HEK293 (cell line): ENCODE measurements at regions not wholly inside any gene's neighbourhood (a gene's known extent, or its start where the extent isn't known, plus 50 kb on each side); places are given as distances from the start of the nearest gene placed in this dataset.

Experiments used
- KLF16 ChIP-seq: fragments of 450-650 bp; formaldehyde crosslinking; IDR thresholded peaks from 2 replicates; pipeline ENCODE4 v1.5.1; 2017; ENCODE audit warnings: missing biosample characterization, missing genetic modification characterization
- PATZ1 ChIP-seq: fragments of 450-650 bp; formaldehyde crosslinking; IDR thresholded peaks from 2 replicates; pipeline ENCODE4 v1.5.1; 2016; ENCODE audit warnings: missing biosample characterization, missing genetic modification characterization
- REST ChIP-seq: fragments of 450-650 bp; formaldehyde crosslinking; IDR thresholded peaks from 2 replicates; pipeline ENCODE4 v1.5.1; 2016; ENCODE audit warnings: missing biosample characterization, missing genetic modification characterization
- YY1 ChIP-seq: fragments of 450-650 bp; formaldehyde crosslinking; IDR thresholded peaks from 2 replicates; pipeline ENCODE4 v1.5.1; 2018; ENCODE audit warnings: missing biosample characterization, missing genetic modification characterization
- ZBTB20 ChIP-seq: fragments of 450-650 bp; formaldehyde crosslinking; IDR thresholded peaks from 2 replicates; pipeline ENCODE4 v1.5.1; 2016; ENCODE audit warnings: missing biosample characterization, missing genetic modification characterization
- ZBTB21 ChIP-seq: fragments of 450-650 bp; formaldehyde crosslinking; IDR thresholded peaks from 2 replicates; pipeline ENCODE4 v1.5.1; 2017; ENCODE audit warnings: missing biosample characterization, missing genetic modification characterization
- ZBTB8A ChIP-seq: fragments of 450-650 bp; formaldehyde crosslinking; IDR thresholded peaks from 2 replicates; pipeline ENCODE4 v1.5.1; 2016; ENCODE audit warnings: missing biosample characterization, missing genetic modification characterization
- ZNF121 ChIP-seq: fragments of 450-650 bp; formaldehyde crosslinking; IDR thresholded peaks from 2 replicates; pipeline ENCODE4 v1.5.1; 2016; ENCODE audit warnings: missing biosample characterization, missing genetic modification characterization
- ZNF140 ChIP-seq: fragments of 450-650 bp; formaldehyde crosslinking; IDR thresholded peaks from 2 replicates; pipeline ENCODE4 v1.5.1; 2016; ENCODE audit warnings: missing biosample characterization, missing genetic modification characterization
- ZNF202 ChIP-seq: fragments of 450-650 bp; formaldehyde crosslinking; IDR thresholded peaks from 2 replicates; pipeline ENCODE4 v1.5.1; 2016; ENCODE audit warnings: missing biosample characterization, missing genetic modification characterization, borderline replicate concordance
- ZNF24 ChIP-seq: fragments of 450-650 bp; formaldehyde crosslinking; IDR thresholded peaks from 2 replicates; pipeline ENCODE4 v1.5.1; 2016; ENCODE audit warnings: missing biosample characterization, missing genetic modification characterization
- ZNF423 ChIP-seq: fragments of 450-650 bp; formaldehyde crosslinking; IDR thresholded peaks from 2 replicates; pipeline ENCODE4 v1.5.1; 2016; ENCODE audit warnings: missing biosample characterization, missing genetic modification characterization
- ZNF629 ChIP-seq: fragments of 450-650 bp; formaldehyde crosslinking; IDR thresholded peaks from 2 replicates; pipeline ENCODE4 v1.5.1; 2017; ENCODE audit warnings: missing biosample characterization, missing genetic modification characterization

GRCh38 chr11:43546561-43547429, 133.7 kb upstream of the HSD17B12 start:
- no peak for TF ChIP-seq ZNF202 (tag by site-specific recombination)
- TF ChIP-seq ZBTB20 (tag by site-specific recombination), result no peak
- TF ChIP-seq ZBTB21 (tag by site-specific recombination), result no peak
- TF ChIP-seq ZNF121 (tag by site-specific recombination), result no peak
- no peak for TF ChIP-seq ZNF24
- no peak for TF ChIP-seq ZNF629
- no peak for TF ChIP-seq ZNF423 (tag by site-specific recombination)
- TF ChIP-seq ZBTB8A (tag by site-specific recombination), result no peak
- TF ChIP-seq REST (tag by site-specific recombination), result no peak
- TF ChIP-seq YY1 (tag by site-specific recombination), result no peak
- no peak for TF ChIP-seq ZNF140 (tag by site-specific recombination)
- no peak for TF ChIP-seq KLF16
- TF ChIP-seq PATZ1, result no peak
